ACHN (cell line): ENCODE measurements at regions not wholly inside any gene's neighbourhood (a gene's known extent, or its start where the extent isn't known, plus 50 kb on each side); places are given as distances from the start of the nearest gene placed in this dataset.

ENCODE experiments used
- DNase-seq: peaks from one replicate; pipeline ENCODE4 v3.0.0-alpha.2; 2015
- in situ Hi-C: cut with HindIII; loops from 2 replicates; pipeline ENCODE4 v1.10.0; 2017; ENCODE audit warnings: low sequenced_read_pairs, low pct_ligation_motif_present, low pct_unique_long_range_greater_than_20kb

DNA sequence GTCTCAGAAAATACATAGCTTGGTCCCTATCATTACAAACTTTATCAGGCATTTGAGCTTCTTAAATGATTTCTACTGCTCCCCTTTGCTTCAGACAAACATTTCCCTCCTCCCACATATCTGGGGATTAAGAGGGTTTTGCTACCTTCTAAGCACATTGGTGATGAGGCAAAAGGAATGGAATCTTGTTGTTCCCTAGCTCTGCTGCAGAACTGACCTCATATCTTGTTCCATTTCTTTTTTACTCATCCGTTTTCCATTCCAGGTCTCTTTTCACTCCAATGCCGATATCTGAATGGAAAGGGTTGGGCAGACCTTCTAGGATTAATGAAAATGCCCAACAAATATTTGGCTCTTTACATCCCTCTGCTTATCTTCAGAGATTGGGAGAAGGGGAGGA lies 444.6 kb downstream of the ZNF608 start:
- in situ Hi-C loops, result no loop called here
- DNase-seq, result no peak

DNA sequence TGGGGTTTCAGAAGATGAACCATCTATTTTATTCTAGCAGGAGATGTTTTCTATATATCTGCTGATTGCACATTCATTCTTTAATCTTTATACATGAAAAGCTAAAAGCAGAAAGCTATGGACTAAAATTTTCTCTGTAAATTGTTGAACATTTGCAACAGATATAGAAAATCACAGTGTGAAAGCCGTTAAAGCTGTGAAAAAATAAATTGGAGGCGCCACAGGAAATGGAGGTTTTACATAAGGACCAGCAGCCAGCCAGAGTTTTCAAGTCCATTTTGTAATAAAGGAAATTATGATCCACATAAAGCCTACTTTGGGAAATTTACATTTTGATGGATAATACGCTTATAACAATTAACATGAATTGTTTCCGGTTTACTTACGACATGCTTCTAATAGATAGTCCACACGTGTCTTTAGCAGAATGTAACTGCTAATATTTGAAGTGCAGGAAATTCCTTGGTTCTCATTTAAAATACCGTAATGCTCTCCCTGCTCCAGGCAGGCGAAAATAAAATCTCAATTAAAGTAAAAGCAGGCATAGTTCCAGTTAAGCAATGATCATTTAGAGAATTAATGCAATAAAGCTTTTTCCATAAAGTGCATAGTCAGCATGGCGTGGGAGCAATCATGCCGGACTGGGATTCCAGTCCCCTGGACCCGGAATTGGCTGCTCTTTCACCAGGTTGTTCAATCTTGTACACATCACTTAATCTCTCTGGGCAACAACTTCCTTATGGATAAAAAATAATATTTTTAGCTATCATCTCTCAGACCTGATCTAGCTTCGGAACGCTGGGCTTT lies 445.4 kb downstream of the ZNF608 start:
- in situ Hi-C loops, result no loop called here
- no peak for DNase-seq

DNA sequence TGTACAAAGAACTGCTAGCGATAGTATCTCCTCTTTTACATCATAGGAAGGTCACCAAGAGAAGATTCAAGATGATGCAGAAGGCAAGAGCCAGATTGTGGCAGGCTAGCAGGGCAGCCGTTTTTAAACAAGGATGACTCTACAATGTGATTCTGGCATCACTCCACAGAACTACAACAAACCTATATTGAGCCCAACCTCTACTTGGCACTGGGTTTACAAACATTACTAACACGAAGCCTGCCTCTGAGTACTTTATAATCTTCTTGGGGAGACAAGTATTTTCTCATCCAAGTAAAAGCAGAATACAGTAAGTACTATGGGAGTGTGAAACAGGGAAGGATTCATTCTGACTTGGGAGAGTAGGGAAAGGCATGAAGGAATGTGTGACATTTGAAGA lies 448.6 kb downstream of the ZNF608 start:
- in situ Hi-C loops, result no loop called here
- no peak for DNase-seq

DNA sequence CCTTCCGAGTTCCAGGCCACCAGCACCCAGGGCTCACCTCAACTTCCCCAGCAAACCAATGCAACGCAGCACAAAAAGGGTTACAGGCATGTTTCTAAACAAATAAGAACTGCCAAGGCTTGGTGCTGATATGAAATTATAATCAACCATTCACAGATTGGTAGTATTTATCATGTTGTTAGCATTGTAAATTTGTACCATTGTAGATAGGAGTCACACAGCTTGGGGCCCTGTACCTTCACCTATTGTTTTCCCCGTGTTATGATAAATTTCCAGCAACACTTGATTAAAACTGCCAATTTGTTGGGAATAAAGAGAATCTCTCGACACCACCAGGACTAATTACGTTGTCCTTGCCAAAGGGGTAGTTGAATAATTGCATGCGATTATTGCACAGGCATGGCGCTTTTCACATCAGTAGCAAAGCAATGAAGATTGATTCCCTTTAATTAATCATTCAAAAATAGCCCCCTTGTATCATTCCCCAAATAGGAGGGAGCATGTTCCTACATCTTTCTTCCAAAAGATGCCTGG lies 454.1 kb downstream of the ZNF608 start:
- DNase-seq, result no peak
- in situ Hi-C loops, result no loop called here

DNA sequence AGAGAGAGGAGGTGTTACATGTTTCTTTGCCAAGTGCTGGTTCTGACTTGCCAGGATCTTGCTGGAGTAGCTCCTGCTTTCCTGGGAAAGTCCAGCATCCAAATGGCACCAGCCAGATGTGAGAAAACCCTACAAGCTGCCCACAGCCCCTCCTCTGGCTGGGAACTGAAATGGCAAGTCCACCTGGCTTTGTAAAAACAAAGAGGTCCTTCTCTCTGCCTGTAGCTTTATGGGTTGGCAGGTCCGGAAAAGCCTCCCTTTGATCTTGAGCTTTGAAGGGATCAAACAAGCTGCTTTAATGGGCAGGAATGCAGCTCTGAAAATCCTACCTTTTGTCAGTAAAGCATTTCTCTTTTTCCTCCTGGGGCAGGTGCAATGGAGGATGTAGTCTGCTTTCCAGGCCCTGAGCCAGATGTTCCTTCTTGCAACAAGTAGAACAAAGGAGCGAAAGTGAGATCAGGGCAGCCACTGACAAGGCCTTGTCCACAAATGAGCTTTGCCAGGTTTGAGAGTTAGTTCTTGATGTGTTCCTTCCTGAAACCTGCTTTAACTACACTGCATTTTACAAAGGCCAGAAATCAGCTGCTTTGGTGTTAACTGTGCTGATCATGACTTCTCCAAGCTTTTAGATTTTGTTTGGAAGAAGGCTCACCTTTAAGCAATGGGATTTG lies 456.7 kb downstream of the ZNF608 start:
- no peak for DNase-seq
- in situ Hi-C loops, result no loop called here

DNA sequence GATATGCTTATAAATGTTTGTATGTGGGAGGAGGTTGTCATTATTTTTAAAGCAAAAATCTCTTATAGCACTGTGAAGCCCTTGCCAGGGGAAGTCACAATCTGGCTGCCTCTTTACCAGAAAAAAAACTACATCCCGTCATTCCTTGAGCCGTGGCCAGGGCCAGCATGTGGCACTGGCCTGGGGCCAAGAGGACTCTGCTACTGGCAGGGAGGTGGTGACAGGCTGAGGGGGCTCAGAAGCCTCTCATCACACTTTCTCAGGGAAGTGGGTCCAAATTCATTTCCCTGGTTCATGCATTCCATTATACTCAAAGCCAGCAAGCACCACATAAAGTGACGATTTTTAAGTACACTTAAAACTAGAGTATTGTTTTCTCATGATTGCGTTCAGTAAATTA lies 457.3 kb downstream of the ZNF608 start:
- DNase-seq, result no peak
- in situ Hi-C loops, result no loop called here

DNA sequence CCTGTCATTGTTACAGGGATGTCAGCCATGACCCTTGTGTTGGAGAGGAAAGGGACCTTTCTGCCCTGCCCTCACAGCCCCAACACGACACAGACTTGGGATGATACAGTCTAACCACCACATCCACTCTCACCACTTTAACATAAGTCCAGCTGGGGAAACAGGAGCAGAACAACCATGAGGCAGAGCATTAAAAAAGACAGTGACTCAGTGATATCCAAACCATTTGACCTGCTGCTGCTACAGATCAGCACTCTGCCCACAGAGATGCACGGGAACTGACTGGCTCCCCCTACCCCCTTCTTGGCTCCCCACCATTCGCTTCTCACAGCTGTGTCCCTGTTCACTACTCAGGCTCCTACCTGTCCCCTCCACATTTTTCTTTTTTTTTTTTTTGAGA lies 458.6 kb downstream of the ZNF608 start:
- in situ Hi-C loops, result no loop called here
- no peak for DNase-seq

DNA sequence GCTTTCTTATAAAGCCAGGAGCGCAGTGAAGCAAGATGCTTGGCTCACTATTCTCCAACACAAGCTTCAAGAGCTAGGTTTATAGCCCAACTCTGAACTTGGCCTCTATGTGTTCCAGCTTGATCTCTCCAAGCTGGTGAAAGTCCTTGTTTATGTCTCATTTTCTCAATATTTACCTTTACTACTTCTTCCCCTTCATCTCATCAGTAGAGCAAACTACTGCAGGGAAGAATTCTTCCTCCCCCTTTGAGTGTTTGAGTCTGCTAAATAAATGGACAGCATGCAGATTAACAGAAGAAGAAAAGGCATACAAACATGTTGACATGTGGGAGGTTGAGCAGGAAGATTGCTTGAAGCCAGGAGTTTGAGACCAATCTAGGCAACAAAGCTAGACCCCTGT lies 460.7 kb downstream of the ZNF608 start:
- in situ Hi-C loops, result no loop called here
- no peak for DNase-seq

DNA sequence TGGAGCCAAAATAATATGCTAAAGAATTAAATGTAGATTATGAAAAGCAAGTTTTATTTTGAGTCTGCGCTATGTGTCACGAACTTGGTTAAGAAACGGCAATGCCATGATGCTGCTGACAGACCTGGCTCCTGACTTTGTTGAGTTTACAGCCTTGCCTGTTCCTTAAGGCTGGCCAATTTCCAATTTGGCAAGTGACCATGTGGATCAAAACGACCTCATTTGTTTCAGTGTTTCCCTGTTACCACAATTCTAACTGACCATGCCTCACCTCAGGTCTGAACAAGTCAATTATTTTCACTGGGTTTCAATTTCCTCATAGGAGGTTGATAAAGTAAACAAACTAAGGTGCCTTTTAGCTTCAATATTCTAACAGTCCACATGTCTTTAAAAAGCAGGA lies 461.4 kb downstream of the ZNF608 start:
- no peak for DNase-seq
- in situ Hi-C loops, result no loop called here

DNA sequence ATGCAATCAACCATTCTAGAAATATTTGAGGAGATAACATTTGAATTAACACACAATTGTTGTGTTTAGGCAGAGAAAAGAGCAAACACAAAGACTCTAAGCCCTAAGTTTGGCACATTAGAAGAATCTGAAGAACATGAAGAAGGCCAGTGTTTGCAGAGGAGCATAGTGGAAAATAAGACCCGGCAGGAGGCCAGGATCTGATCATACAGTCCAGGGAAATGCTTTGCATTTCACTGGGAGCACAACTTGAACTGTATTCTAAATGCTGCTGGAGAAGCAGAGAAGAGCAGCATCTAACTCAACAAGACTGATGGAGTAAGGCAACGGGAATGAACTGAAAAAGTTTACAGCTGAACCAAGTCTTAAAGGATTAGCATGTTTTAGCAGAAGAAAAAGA lies 463.4 kb downstream of the ZNF608 start:
- in situ Hi-C loops, result no loop called here
- DNase-seq, result no peak

DNA sequence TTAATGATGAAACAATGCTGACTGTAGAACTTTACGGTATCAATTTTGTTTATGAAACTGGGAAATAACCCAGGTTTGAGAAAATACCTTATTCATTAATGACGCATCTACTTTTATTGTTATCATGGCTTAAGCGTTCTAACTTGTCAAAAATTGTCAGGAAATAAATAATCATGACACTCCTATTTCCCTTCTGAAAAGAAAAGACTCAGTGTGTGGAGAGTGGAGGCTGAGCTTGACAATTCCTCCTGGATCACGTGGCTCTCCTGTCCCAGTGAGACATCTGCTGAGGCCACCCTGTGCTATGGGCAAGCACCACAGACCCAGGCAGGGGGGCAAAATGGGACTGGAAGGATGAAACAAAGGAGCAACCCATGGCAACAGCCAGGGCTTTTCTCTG lies 466.4 kb downstream of the ZNF608 start:
- in situ Hi-C loops, result no loop called here
- DNase-seq, result no peak

DNA sequence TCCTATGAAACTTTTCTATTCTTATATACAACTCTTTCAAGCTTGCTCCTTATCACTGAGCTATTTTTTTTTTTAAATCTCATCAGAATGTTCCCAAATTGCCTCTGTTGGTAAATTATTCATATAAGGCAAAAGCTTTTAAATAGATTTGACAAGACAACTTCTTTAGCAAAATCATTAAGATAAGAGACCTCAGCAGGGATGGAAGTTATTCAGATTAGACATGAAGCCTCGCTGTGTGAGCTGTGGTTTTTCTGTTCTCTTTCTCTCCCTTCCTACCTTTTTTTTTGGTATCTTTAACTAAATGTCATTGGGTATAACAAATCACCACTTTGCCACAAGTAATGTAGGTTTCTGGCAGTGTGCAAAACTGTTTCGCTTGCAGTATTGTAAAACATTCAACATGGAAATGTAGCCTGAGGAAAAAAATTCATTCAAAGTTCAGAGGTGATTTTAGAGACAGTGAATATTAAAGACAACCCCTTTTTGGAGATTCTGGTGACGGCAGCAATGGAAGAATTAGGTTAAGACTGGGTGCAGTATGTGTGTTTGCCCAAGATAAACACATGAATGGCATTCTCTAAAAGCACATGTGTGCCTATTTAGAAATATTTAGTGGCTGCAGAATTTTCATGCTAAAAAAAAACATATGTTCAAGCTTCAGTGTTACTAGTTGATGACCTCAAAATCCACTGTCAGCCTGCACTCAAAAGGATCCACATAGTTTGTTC lies 467.1 kb downstream of the ZNF608 start:
- no peak for DNase-seq
- in situ Hi-C loops, result no loop called here

DNA sequence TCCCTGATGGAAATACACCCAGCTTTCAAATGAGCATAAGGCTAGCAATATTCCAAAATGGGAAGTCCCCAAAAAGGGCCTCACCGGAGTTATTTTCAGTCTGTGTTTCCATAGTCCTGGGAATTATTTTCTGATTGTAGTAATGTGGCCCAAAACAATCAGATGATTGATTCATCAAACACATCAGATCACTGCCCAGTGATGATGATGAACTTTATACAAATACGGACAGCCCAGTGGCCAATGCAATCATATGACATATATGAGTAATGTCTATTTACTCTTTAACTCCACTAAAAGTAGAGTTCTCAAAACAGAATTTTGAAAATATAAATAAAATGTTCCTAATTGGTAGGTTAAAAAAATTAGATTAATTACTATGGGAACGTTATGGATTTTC lies 467.8 kb downstream of the ZNF608 start:
- in situ Hi-C loops, result no loop called here
- DNase-seq, result no peak

DNA sequence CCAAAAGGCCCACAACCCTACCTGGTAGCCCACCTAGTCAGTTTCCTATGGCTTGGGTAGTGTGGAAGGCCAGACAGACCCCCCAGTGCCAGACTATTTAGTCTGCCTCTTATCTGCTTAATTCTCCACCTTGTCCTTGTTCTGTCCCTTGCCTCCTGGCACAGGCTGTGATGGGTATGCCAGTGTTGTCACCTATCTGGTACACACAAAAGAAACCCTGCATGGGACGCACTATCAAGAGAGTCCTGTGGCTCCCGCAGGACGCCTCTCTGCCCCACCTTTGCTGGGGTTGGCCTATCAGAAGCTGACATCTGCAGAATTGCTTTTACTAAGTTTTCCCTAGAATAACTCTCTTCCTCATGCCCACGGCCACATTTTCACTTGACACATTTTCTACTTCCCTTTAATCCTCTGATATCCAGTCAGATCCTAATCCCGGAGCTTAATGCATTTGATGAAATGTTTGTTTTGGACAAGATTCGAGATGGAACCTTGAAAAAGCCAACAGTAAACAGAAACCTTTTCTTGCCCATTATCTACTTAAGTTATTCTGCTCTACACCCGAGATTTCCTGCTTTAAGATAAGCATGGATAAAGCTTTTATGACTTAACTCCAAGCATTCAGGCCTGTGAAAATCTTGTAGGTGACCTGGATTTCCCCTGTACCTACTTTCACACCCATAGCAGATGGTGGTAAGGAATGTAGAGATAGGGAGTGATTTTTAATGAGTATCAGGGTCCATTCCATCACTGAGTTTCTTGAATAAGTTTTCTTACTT lies 468.5 kb downstream of the ZNF608 start:
- in situ Hi-C loops, result no loop called here
- DNase-seq, result no peak

DNA sequence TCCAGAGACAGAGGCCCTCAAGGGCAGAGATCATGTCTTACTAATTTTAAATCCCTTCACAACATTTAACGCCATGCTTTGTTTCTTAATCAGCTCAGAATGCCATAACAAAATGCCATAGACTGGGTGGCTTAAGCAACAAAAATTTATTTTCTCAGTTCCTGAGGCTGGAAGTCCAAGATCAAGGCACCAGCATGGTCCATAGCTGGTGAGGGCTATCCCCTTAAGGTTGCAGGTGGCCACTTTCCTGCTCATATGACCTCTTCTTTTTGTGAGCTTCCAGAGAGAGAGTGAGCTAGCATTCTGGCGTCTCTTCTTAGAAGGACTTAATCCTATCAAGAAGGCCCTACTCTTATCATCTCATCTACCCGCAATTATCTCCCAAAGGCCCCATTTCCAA lies 470.3 kb downstream of the ZNF608 start:
- no peak for DNase-seq
- in situ Hi-C loops, result no loop called here

DNA sequence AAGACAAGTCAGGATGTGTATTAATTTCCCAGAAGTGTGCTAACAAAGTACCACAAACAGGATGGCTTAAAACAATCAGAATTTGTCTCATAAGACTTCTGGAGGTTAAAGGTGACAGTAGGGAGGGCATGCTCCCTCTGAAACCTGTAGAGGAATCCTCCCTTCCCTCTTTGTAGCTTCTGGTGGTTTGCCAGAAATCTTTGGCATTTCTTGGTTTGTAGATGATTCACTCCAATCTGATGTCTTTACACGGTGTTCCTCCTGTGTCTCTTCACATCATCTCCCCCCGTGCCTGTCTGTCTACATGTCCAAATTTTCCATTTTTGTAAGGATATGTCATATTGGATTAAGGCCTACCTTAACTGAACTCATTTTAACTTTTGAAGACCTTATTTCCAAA lies 471.5 kb downstream of the ZNF608 start:
- in situ Hi-C loops, result no loop called here
- DNase-seq, result peak; percentile 43

DNA sequence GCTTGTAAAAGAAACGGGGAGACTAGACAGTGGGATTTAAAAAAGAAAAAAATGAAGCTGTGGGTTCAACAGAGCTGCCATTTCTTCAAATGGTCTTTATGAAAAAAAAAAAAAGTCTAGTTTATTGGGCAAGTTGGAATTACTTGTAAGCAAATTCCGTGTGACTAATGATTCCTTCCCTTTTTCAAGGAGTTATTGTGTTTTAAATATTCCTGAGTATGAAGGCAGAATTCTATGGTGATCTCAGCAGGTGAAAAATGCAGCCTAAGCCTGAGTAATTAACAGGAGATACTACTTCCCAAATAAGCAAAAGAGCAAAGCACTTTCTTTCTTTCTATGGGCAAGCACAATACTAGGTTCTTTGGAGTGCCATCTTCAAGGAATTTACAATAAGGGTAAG lies 481.9 kb downstream of the ZNF608 start:
- in situ Hi-C loops, result no loop called here
- no peak for DNase-seq

DNA sequence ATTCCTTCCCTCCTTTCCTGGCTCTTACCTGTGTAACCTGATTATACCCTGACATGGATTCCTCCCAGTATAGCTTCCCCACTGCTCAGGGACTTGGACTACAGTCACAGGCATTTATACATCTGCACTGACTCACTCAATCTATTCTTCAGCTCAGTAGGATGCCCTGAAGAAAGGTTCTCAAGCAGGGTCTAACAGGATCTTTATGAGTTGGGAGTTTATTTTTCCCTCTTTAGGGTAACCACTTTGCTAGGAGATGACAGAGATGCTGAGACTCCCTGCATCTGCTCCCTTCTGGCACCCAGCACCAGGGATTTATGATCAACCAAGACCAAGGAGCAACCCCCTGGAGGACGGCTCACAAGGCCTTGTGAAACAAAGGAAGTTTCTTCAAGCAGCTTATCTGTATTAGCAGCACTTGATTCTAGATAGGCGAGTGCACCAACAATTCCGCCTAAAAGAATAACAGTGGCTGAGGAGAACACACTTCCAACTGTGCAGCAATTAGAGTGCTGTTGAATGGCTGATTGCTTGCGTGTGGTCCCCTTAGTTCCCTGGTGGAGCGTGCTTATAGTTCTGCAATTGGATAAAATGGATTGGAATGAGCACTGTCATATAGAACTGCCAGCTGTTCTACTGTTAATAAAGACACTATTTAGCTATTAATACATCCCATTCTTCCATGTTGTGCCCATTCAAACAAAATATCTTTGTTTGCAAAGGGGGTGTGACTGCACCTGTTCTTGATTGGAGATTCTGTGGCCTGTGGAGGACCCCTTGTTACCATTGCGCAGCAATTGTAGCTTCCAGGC lies 482.6 kb downstream of the ZNF608 start:
- DNase-seq, result no peak
- in situ Hi-C loops, result no loop called here
